ENCODE measurements at regions not wholly inside any gene's neighbourhood (a gene's known extent, or its start where the extent isn't known, plus 50 kb on each side); places are given as distances from the start of the nearest gene placed in this dataset.

DNA sequence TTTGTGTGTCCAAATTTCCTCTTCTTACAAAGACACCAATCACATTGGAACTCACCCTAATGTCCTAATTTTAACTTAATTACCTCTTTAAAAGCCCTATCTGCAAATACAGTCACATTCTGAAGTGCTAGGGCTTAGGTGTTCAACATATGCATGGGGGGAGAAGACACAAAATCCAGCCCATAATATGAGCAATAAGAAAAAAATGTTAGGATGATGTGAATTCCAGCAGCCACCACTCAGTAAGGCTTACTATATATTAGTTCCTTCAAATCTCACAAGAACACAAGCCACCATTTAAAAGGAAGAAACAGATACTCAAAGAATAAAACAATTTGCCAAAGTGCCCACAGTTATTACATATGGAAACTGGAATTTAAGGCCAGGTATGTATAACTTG lies 285.7 kb downstream of the EPHA4 start:
- no peak for TF ChIP-seq POLR2A (IDR thresholded peaks at IDR 0.05)
- TF ChIP-seq, protein P1, sequence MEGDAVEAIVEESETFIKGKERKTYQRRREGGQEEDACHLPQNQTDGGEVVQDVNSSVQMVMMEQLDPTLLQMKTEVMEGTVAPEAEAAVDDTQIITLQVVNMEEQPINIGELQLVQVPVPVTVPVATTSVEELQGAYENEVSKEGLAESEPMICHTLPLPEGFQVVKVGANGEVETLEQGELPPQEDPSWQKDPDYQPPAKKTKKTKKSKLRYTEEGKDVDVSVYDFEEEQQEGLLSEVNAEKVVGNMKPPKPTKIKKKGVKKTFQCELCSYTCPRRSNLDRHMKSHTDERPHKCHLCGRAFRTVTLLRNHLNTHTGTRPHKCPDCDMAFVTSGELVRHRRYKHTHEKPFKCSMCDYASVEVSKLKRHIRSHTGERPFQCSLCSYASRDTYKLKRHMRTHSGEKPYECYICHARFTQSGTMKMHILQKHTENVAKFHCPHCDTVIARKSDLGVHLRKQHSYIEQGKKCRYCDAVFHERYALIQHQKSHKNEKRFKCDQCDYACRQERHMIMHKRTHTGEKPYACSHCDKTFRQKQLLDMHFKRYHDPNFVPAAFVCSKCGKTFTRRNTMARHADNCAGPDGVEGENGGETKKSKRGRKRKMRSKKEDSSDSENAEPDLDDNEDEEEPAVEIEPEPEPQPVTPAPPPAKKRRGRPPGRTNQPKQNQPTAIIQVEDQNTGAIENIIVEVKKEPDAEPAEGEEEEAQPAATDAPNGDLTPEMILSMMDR (IDR thresholded peaks at IDR 0.05 in 4 of 5, conservative IDR thresholded peaks at IDR 0.05 in 1 of 5) = no peak

Data from gastrocnemius medialis (tissue), 4 donors.